Esophagus muscularis mucosa (tissue), 3 donors: ENCODE measurements at regions not wholly inside any gene's neighbourhood (a gene's known extent, or its start where the extent isn't known, plus 50 kb on each side); places are given as distances from the start of the nearest gene placed in this dataset.

Experiments
- CTCF ChIP-seq, 3 experiments: fragments of 200-600 bp in 2 of 3; fragments of 450-650 bp in 1 of 3; sonication (generic) in 2 of 3; IDR thresholded peaks; one replicate each; pipeline ENCODE4 v1.5.1; 2017 to 2019; ENCODE audit warnings: antibody characterized with exemption in 3 of 3, mild to moderate bottlenecking in 2 of 3, moderate library complexity in 1 of 3
- POLR2A ChIP-seq: fragments of 450-650 bp; IDR thresholded peaks from one replicate; pipeline ENCODE4 v1.6.1; 2017; ENCODE audit warnings: antibody characterized with exemption, moderate library complexity, mild to moderate bottlenecking, low read depth
- POLR2AphosphoS5 ChIP-seq, 2 donors: sonication (generic); formaldehyde crosslinking; IDR thresholded peaks; one replicate each; pipeline ENCODE4 v1.6.1; 2017; ENCODE audit warnings: antibody characterized with exemption in 2 of 2

GRCh38 chr6:28769626-28770402 is 154.0 kb downstream of the TRIM27 start:
- no peak for TF ChIP-seq CTCF (IDR thresholded peaks at IDR 0.05)
- TF ChIP-seq POLR2AphosphoS5 (IDR thresholded peaks at IDR 0.05), result no peak
- no peak for TF ChIP-seq POLR2A
